ENCODE measurements at regions not wholly inside any gene's neighbourhood (a gene's known extent, or its start where the extent isn't known, plus 50 kb on each side); places are given as distances from the start of the nearest gene placed in this dataset.

DNA sequence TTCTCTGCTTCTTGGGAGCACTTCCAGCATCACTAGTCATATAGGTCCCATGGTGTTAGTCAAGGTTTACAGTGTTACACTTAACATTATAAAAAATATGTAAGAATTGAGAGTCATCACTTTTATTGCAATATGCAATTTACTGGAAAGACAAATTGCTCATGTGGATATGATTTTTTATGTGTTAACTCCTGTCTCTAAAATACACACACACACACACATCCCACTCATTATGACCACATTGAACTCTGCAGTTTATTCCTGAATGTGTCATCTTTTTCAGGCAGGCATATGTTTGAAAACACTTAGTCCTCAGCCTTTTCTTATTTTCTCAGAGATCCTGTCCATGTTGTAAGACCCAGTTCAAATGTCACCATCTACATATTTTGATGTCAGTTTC is 148.5 kb upstream of the MRPS30 start:
- no peak for DNase-seq

DNA sequence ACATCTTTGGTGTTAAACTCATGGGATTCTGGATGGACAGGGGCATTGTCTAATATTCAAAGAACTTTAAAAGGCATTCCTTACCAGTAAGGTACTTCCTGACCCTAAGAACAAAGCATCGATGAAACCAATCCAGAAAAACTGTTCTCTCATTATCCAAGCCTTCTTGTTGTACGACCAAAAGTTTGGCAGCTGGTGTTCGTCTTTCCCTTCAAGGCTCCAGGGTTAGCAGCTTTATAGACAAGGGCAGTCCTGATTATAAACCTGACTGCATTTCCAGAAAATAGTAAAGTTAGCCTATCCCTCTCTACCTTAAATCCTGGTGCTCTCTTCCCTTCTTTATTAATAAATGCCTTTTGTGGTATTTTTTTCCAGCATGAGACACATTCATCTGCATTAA is 149.4 kb upstream of the MRPS30 start:
- no peak for DNase-seq

DNA sequence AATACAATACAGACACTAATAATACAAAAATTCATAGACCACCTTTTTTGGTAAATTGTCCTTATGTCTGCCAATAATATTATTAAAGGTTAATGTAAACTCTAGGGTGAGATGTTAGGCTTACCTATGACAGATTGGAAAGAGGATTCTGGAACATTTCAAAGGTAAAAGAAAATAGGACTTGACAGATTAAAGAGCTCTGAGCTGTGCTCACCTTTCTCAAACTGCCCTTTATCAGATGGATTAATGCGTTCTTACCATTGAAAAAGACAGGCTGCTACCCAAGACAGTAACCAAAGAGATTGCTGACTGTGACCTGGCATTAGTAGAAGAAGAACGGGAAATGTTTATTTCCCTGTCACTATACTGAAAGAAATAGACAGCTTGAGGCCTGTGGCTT is 156.1 kb upstream of the MRPS30 start:
- no peak for DNase-seq

DNA sequence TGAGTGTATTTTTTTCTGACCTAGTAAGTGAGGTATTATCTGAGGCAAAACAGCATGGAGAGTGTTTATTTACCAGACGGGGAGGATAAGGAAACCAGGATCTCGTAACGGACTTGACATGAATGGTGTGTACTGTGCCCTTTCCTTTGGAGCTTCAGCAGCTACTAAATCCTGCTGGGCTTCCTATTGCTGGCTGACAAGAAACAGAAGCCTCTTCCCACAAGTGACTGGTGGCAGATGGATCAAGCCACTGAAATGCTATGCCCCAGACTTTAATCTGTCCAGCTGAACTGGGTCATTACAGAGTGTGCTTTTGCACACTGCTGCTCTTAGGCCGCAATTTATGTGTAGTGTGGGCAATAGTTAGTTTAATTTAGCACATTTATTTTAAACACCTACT is 162.7 kb upstream of the MRPS30 start:
- no peak for DNase-seq

DNA sequence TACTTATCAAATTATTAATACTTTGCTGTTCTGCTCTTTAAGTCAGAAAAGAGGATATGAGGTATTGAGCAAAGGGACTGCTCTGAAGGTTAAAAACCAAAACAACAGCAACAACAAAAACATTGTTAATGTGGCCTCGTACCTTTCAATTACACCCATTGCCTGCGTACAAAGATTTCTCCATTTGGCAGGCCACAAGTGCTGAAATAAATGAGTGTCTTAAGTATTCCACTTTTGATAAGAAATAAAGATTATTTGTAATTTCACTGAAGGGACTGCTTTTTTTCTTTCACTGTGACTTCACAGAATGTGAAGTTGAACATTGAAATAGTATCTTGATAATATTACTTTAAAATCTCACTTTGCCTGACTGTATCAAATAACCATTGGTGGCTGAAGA is 163.2 kb upstream of the MRPS30 start:
- DNase-seq: no peak

DNA sequence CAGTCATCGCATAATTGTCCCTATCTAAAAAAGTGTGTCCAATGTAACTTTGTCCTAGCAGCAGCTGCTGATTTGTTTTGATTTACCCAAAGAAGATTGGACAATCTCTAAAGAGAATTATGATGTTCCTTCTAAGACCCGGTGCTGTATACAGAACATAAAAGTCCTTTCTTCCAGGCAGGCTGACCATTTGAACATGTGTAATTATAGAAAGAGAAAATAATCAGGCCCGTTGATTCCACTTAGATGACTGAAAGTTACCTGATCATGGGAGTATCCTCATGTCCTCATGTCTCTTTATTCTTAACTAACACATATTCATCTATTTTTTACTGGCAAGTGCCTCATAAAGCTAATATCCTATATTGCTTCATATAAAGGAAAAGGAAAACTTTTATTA is 164.1 kb upstream of the MRPS30 start:
- no peak for DNase-seq

DNA sequence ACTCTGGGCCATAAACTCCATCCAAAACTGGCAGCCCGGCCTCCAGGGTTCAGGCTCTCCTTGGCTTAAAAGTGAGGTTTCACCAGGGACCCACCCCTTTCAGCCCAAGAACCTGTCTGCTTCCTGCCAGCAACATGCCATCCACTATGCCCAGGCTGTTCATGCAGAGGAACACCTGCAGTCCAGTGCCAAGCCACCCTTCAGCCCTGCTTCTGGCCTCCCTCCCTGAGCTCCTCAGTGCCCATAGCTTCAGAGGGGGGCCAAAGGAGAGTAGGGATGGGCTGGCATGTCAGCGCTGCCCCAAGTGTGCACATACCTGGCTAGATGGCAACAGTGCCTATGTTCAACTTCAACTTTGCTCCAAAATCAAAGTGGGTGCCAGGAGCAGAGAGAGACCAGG is 166.9 kb upstream of the MRPS30 start:
- DNase-seq: no peak

DNA sequence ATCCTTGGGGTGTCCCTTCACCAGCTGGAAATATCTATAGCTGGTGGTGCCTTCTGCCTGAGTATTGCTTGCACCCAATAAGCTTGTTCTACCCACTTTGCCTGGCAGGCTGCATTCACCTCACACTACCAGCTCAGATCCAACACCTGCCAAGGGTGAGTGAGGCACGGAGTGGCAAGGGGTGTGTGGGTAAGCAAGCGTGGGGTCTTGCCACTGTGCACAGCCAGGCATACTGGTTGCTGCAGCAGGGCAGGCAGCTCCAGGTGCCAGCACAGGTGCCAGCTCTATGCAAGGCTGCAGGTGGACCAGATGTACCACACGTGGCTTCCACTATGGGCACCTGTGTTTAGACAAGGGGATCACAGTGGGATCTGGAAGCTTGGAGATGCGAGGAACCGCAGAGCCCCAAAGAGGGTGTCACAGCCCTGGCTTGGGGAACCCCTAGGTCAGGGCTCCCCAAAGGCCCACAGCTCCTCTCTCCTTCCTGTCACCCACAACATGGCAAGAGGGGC is 167.7 kb upstream of the MRPS30 start:
- DNase-seq: no peak

DNA sequence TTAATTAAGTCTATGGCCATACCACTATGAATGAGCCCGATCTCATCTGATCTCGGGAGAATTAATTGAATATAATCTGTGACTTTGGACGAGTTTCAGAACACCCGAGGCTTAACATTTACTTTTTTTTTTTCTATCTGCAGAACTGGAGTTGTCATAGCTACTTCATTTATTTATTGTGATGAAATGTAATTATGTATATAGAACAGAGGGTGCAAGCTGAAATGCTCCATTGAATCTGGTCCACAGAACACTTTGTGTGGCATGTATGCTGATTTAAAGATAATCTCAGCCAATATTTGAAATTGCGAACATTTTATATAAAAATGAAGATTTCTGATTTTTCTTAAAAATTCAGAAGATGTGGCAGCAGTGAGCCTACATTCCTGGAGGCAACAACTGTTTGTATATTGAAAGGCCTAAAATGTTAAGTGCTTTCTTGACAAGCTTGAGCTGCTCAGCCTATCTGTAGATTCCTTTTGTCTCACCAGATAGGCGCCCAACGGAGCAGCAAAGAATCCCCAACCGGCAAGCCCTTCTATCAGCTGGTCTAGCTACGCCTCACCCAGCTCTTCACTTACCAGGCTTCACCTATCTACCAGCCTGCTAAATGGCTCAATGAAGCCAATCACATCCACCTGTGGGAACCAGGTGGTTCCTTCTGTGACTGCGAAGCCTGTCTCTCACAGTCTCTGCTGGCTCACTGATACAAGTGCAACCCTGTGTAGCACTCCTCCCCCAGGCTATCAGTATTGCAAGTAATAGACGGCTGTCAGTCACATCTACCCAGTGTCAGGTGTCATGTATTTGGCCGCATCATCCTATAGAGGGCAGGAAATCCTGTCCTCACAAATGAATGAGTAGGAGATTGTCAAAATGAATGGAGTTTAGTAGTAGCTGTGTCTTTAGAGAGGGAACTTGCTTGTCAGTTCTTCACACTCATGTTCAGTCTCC is 170.6 kb upstream of the MRPS30 start:
- no peak for DNase-seq

DNA sequence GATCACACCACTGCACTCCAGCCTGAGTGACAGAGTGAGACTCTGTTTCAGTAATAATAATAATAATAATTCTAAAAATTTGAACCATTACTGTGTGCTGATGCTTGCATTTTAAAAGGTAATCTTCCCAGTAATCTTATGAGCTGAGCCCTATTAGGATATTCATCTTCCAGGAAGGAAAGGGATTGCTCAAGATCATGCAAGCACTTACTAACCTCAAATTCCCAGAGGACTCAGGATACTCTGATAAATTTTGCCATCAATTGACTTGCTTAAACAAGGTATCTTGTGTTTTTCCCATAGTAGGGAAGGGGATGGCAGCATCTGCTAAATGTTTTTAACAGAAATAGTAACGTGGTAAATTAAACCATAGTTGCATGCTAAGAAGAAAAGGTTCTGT is 176.4 kb upstream of the MRPS30 start:
- DNase-seq: no peak

DNA sequence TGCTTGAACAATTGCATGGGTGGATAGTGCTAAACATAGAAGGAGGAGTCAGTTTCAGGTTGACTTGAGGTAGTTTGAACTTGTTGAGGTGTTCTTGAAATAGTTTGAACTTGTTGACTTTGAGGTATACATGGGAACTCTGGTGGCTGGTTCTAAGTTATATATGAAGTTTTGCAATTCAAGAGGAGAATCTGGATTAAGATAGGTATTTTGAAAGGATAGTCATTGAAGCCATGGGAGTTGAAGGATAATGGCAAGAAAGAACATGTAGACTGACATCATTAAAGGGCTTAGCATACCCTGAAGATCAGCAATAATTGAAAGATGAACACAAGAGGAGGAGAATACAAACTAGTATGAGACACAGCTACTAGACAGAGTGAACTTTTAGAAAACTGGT is 181.9 kb upstream of the MRPS30 start:
- DNase-seq: no peak

DNA sequence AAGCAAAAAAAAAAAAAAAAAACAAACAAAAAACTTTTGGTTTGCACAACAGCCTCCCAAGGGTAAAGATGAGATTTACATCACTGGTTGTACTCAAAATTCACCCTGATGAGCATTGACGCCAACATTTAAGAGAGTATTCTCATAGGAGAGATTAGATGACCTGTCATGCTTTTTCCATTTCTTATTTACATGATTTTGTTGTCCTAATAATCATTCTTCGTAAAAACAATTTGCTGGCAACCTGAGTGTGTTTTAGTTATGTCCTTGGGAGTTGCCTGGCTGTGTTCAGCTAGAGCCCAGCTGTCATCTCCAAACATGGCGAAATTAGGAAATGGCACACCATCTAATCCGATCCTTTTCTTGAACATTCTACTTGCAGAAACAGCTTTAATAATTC is 186.4 kb upstream of the MRPS30 start:
- no peak for DNase-seq

DNA sequence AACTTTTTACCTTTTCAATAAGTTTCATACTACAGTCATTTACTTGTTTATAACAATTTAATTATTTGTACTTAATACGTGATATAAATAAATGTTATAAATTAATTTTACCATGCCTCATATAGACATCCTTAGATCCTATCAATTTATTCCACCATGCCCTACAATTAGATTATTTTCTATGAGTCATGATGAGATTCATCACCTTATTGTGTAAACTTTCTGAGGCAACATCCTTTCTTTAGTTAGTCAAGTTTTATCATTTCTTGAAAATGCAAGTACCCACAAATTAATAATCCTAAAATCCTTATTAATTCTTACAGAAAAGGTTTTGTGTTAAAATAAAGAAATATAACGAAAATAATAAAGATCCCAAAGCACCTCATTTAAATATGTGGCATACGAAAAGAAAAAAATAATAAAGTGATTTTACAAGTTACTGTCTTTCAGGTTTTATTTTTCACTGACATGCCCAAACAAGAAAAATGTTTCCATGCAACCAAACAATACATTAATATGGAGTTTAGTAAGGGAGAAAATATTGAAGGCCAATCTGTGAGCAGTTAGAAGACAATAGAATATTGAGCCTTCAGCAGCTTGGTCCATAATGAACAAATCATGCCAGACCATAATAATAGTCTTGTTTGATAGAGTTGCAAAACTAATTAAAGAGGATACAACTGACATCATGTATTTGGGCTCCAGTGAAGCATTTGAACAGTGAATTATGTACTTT is 188.7 kb upstream of the MRPS30 start:
- DNase-seq: no peak

DNA sequence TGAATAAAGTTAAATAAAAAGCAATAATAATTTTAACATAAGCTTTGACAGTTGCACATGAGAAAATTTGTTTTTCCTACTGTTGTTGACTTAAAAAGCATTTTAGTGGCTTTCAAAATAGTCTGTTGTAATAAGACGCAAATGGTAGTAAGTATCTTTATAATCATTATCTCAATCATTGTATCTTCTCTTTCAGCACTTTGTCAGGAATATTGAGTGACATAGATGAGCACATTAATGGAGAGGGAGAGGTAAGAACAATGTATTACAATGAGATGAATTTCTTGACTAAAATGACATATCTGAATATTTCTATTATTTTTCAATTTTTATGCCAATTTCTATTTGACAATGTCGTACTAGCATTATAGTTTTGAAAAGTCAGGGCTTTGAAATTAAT is 193.9 kb upstream of the MRPS30 start:
- DNase-seq: no peak

DNA sequence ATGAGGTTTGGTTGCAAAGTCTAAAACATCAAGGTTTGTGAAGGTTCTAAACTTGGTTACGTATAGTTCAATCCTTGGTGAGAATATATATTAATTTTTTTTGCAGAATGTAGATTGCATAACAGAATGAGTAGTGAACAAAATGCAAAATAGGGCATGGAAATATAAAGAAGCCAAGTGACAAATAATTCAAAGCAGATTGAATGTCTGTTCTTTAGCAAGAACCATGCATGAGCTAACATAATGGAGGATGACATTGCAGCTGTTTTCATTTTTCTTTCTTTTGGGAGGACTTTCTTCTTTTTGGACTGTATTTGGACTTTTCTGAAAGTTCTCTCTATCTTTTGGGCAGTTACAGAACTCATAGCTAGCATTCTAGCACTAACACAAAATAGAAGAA is 194.8 kb upstream of the MRPS30 start:
- DNase-seq: no peak

DNA sequence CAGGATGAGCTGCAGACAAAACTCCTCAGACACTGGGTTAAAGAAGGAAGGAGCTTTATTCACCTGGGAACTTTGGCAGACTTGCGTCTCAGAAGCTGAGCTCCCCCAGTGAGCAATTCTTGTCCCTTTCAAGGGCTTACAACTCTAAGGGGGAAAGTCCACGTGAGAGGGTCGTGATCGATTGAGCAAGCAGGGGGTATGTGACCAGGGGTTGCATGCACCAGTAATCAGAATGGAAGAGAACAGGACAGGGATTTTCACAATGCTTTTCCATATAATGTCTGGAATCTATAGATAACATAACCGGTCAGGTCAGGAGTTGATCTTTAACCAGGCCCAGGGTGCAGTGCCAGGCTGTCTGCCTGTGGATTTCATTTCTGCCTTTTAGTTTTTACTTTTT is 202.8 kb upstream of the MRPS30 start:
- no peak for DNase-seq

DNA sequence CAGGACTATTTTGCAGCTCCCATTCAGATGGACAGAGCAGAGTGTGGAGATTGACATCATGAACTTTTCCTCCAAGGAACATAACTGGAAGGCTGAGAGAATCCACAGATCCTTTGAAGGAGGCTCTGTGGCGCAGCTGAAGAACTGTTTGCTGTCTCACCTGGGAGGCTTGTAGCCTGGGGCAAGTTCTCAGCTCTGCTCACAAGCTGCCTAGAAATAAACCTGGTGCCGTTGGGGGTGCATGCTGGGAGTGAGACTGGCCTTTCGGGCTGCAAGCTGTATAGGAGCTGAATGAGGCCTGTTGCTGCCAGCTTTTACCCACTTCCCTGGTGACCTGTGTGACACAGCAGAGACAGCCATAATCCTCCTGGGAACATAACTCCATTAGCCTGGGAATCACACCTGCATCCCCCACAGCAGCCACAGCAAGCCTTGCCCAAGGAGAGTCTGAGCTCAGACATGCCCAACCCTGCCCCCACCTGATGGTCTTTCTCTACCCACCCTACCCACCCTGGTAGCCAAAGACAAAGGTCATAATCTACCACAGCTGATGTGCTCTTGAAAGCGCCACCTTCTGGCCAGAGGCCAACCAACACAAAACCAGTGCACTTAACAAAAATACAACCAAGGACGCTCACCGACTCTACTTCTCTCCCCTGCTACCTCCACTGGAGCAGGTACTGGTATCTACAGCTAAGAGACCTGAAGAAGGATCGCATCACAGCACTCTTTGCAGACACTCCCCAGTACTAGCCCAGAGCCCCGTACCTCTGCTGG is 205.1 kb upstream of the MRPS30 start:
- no peak for DNase-seq

DNA sequence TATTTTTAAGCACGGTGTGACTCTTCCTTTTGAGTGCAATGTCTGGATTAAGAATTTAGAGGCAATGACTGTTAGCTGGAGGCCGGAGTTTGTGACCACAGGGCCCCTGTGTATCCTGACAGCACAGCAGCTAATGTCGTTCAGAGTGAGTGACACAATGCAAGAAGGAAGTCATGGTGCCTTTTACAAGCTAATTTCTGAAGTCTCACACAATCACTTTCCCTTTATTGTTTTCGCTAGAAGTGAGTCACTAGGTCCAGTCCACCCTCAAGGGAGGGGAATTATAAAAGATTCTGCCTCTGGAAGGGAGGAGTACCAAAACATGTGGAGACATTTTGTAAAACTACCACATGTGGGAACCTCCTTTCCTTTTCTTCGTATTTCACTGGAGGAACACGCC is 185.5 kb upstream of the FGF10 start:
- DNase-seq: no peak

DNA sequence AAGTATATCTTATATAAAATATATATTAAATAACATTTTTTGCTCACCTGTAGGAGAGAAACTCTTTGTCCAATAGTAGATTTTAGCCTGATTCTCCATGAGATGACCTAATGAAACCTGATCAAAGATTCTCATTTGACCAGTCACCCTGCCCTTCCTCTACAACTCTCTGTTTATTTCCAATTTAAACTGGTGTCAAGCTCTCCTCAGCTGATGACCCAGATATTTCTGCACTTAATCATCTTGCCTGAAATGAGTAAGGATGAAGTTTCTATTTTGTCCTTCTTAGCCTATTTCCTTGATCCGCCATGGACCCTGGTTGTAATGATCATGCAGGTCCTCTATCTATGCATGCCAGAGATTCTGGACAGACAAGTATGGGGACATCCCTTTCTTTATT is 179.3 kb upstream of the FGF10 start:
- DNase-seq: no peak

DNA sequence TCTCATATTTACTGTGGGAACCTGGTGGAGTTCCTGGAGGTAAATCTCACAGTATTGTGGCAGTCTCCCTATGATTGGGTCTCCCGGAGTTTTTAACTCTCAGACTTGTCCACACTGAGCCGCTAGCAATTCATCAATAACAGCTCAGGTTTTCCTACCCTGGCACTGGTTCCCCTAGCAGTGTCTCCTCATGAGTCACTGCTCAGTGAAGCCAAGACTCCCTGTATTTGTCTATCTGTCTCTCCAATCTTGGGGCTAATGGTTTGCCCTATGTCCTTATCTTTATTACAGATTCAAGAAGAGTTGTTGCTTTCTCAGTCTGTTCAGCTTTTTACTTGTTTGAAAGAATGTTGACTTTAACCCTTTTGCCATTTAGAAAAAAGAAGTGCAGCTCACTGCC is 176.7 kb upstream of the FGF10 start:
- DNase-seq: no peak

DNA sequence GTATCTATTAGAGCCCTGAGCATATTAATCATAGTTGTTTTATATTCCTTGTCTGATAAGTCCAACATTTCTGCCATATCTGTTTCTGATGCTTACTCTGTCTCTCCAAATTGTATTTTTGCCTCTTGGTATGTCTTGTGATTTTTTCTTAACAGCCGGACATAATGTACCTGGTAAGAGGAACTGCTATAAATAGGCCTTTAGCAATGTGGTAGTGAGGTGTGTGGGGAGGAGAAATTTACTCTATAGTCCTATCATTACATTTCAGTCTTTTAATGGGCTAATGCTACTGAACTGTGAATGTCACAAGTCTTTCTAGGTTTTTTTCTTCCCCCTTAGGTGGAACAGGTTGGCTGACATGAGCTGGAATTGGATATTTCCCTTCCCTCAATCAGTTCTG is 176.1 kb upstream of the FGF10 start:
- DNase-seq: no peak

DNA sequence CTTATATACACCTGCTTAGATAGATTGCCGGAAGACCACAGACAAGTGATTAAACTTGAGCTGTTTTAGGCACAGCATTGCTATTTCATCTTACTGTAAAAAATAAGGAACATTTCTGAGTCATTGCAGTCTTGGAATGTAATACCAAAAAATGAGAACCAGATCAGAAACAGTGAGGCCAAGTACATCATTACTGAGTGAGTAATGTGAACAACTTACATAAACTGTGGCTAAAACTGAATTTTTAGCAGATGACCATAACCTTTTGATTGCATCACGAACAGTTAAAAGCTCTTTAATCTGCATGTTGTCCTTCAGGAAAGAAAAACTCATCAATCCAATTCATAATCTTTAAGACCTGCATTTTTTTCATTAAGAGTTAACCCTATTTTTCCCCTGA is 157.1 kb upstream of the FGF10 start:
- no peak for DNase-seq

Measured in amygdala (tissue), 56 donors.